OCI-LY1 (cell line): ENCODE measurements at regions not wholly inside any gene's neighbourhood (a gene's known extent, or its start where the extent isn't known, plus 50 kb on each side); places are given as distances from the start of the nearest gene placed in this dataset.

Experiments
- H2AFZ ChIP-seq: fragments of 200-600 bp; sonication (generic), shearing (Covaris generic); 2 replicates; pipeline ENCODE4 v1.6.0; 2014; ENCODE audit warnings: antibody characterized with exemption, mild to moderate bottlenecking, low read length
- H3F3A ChIP-seq: fragments of 200-600 bp; sonication (generic), shearing (Covaris generic); 2 replicates; pipeline ENCODE4 v1.6.0; 2014; ENCODE audit warnings: mild to moderate bottlenecking, antibody characterized with exemption, low read length, moderate library complexity; ENCODE audit not compliant: insufficient read depth
- H3K27ac ChIP-seq: fragments of 200-600 bp; sonication (generic); 2 replicates; pipeline ENCODE4 v1.5.1; 2014; ENCODE audit warnings: low read length, mixed run types, mild to moderate bottlenecking, low read depth; ENCODE audit not compliant: poor library complexity, severe bottlenecking
- H3K27me3 ChIP-seq: fragments of 200-600 bp; sonication (generic); 2 replicates; pipeline ENCODE4 v1.6.0; 2014; ENCODE audit warnings: antibody characterized with exemption, mild to moderate bottlenecking, low read length, moderate library complexity; ENCODE audit not compliant: insufficient read depth
- H3K36me3 ChIP-seq: fragments of 200-600 bp; sonication (generic); 2 replicates; pipeline ENCODE4 v1.6.1; 2014; ENCODE audit warnings: mild to moderate bottlenecking, antibody characterized with exemption, low read length, moderate library complexity, mixed read lengths; ENCODE audit not compliant: insufficient read depth
- H3K4me1 ChIP-seq: fragments of 200-600 bp; sonication (generic); 2 replicates; pipeline ENCODE4 v1.5.1; 2014; ENCODE audit warnings: mild to moderate bottlenecking, low read length, moderate library complexity; ENCODE audit not compliant: insufficient read depth, severe bottlenecking
- H3K4me2 ChIP-seq: fragments of 200-600 bp; sonication (generic), shearing (Covaris generic); 2 replicates; pipeline ENCODE4 v1.6.1; 2014; ENCODE audit warnings: low read length
- H3K4me3 ChIP-seq: fragments of 200-600 bp; sonication (generic); 2 replicates; pipeline ENCODE4 v1.5.1; 2014; ENCODE audit warnings: low read length, low read depth, mild to moderate bottlenecking, mixed read lengths; ENCODE audit not compliant: poor library complexity, severe bottlenecking
- H3K79me2 ChIP-seq: fragments of 200-600 bp; shearing (Covaris generic); 2 replicates; pipeline ENCODE4 v1.6.1; 2016; ENCODE audit warnings: mixed run types, low read length, mixed read lengths; ENCODE audit not compliant: insufficient read depth
- H3K9ac ChIP-seq: fragments of 200-600 bp; sonication (generic), shearing (Covaris generic); 2 replicates; pipeline ENCODE4 v1.6.1; 2014; ENCODE audit warnings: mild to moderate bottlenecking, low read length, mixed read lengths
- H3K9me2 ChIP-seq: fragments of 200-600 bp; sonication (generic), shearing (Covaris generic); 2 replicates; pipeline ENCODE4 v1.6.1; 2014; ENCODE audit warnings: low read depth, mild to moderate bottlenecking, low read length, mixed read lengths
- H3K9me3 ChIP-seq: fragments of 200-600 bp; shearing (Covaris generic); 2 replicates; pipeline ENCODE4 v1.6.1; 2014; ENCODE audit warnings: low read length, mixed read lengths
- H4K20me1 ChIP-seq: fragments of 200-600 bp; sonication (generic), shearing (Covaris generic); 2 replicates; pipeline ENCODE4 v1.6.0; 2016; ENCODE audit warnings: mild to moderate bottlenecking, low read length; ENCODE audit not compliant: insufficient read depth
- CTCF ChIP-seq: fragments of 200-600 bp; sonication (generic), shearing (Covaris generic); IDR thresholded peaks from 2 replicates; pipeline ENCODE4 v1.5.1; 2017; ENCODE audit warnings: mild to moderate bottlenecking, antibody characterized with exemption, low read length, moderate library complexity, mixed read lengths
- EZH2 ChIP-seq: fragments of 200-600 bp; sonication (generic), shearing (Covaris generic); IDR thresholded peaks from 2 replicates; pipeline ENCODE4 v1.8.0; 2017; ENCODE audit warnings: borderline replicate concordance, mixed run types, mild to moderate bottlenecking, antibody characterized with exemption, low read length, moderate library complexity, mixed read lengths

DNA sequence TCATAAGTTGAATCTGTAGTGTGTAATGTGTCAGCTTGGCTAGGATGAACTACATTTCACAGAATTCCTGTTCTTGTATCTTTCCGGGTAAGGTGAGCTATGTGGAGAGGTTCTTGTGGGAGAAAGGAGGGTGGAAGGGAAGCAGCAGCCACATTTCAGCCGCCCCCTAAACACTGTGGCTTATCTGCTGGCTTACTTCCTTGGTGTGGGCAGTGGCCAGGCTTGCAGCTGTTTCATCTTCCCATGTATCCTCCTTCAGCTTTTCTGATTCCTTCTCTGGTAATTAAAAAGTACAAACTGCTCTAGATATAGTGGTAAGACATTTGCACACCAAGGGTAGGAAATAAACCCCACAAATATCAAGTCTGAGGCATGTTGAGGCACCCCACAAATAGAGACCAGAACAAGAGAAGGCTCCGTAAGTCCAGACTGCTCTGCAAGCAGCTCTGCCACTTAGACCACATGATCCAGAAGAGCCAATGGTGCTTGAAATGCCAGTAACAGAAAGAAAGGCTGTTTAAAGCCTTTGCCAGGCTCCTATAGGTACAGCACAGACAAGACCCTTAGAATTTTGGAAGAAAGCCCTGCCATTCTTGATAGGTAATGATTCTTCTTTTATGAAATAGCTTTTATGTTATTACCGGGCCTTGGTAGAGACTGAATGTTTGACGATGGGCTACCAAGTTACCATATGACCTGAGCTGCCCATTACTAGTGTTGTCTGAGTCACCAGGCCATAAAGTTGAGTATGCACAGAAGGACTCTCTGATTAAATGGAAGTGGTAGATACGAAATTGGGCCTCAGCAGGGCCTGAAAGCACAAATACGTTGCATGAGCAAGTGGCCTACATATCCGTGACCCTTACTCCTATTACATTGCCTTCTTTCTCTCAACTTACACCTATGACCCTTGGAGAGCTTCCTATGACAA, 215.0 kb upstream of the SGK1 start:
- H3K36me3 ChIP-seq: no peaks in the 10 kb centered on the region
- no peaks in the 10 kb centered on the region for H3K9me3 ChIP-seq
- no peaks in the 10 kb centered on the region for H3K27me3 ChIP-seq
- H3K27ac ChIP-seq: no peak overlapping the region
- H3K4me3 ChIP-seq: no peak overlapping the region
- no peak for TF ChIP-seq CTCF
- no peak for TF ChIP-seq EZH2
- H4K20me1 ChIP-seq: no peaks in the 10 kb centered on the region
- no peak overlapping the region for H3K9ac ChIP-seq
- no peaks in the 10 kb centered on the region for H3F3A ChIP-seq
- no peaks in the 10 kb centered on the region for H3K9me2 ChIP-seq
- H3K79me2 ChIP-seq: no peaks in the 10 kb centered on the region
- no peak overlapping the region for H3K4me2 ChIP-seq
- no peaks in the 10 kb centered on the region for H3K4me1 ChIP-seq
- H2AFZ ChIP-seq: no peak overlapping the region

DNA sequence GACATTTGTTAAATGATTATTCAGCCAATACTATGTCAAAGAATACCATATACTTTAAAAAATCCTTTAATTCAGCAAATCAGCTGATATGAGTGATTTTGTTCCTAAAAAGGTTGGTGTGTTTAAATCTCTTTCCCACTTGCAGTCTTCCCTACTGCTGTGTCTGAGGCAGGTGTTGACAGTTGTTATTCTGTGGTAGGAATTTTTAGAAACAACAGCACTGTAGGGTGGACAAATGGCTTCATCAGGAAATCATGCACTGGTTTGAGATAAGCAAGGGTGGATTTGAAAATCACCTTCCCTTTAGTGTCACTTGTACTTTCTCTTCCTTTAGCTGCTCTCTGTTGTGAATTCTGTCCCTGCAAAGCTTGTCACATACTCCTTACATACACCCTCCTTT, 213.7 kb upstream of the SGK1 start:
- H3K4me3 ChIP-seq: no peak overlapping the region
- no peaks in the 10 kb centered on the region for H3F3A ChIP-seq
- no peaks in the 10 kb centered on the region for H3K9me3 ChIP-seq
- H2AFZ ChIP-seq: no peak overlapping the region
- no peaks in the 10 kb centered on the region for H3K4me1 ChIP-seq
- no peak overlapping the region for H3K27ac ChIP-seq
- H3K9ac ChIP-seq: no peak overlapping the region
- no peaks in the 10 kb centered on the region for H3K9me2 ChIP-seq
- H3K27me3 ChIP-seq: no peaks in the 10 kb centered on the region
- H3K4me2 ChIP-seq: no peak overlapping the region
- H3K79me2 ChIP-seq: no peaks in the 10 kb centered on the region
- TF ChIP-seq EZH2: no peak
- TF ChIP-seq CTCF: no peak
- no peaks in the 10 kb centered on the region for H4K20me1 ChIP-seq
- H3K36me3 ChIP-seq: no peaks in the 10 kb centered on the region

- TF ChIP-seq EZH2 (no peak), CTCF (no peak)
- H3K9me2 ChIP-seq: no peaks in the 10 kb centered on the region
- H3K4me1 ChIP-seq: no peaks in the 10 kb centered on the region
- H3K4me2 ChIP-seq: no peak overlapping the region
- no peaks in the 10 kb centered on the region for H3K79me2 ChIP-seq
- H3K27ac ChIP-seq: no peak overlapping the region
- no peaks in the 10 kb centered on the region for H4K20me1 ChIP-seq
- no peaks in the 10 kb centered on the region for H3K36me3 ChIP-seq
- H3K27me3 ChIP-seq: no peaks in the 10 kb centered on the region
- H3F3A ChIP-seq: no peaks in the 10 kb centered on the region
- no peaks in the 10 kb centered on the region for H3K9me3 ChIP-seq
- no peak overlapping the region for H2AFZ ChIP-seq
- no peak overlapping the region for H3K9ac ChIP-seq
- no peak overlapping the region for H3K4me3 ChIP-seq
These were observed 213.3 kb upstream of the SGK1 start for GRCh38 chr6:134531188-134531551.
